Fibroblast of lung (primary cell): ENCODE measurements at regions not wholly inside any gene's neighbourhood (a gene's known extent, or its start where the extent isn't known, plus 50 kb on each side); places are given as distances from the start of the nearest gene placed in this dataset.

Experiments
- DNase-seq, 2 donors: peaks; one replicate each; pipeline versions ENCODE4 v3.0.0 to v3.0.0-alpha.2; 2010; ENCODE audit warnings: low read depth in 2 of 2
- H2AFZ ChIP-seq: 2 replicates; pipeline ENCODE4 v1.5.1; 2012; ENCODE audit warnings: low read length, control low read depth, inconsistent platforms
- H3K27ac ChIP-seq: 2 replicates; pipeline ENCODE4 v1.5.1; 2011; ENCODE audit warnings: low read length, control low read depth; ENCODE audit not compliant: insufficient read depth
- H3K27me3 ChIP-seq: 2 replicates; pipeline ENCODE4 v1.5.1; 2011; ENCODE audit warnings: mild to moderate bottlenecking, low read length; ENCODE audit not compliant: control insufficient read depth, insufficient read depth
- H3K36me3 ChIP-seq: 2 replicates; pipeline ENCODE4 v1.5.1; 2011; ENCODE audit warnings: low read length; ENCODE audit not compliant: control insufficient read depth, insufficient read depth
- H3K4me1 ChIP-seq: 2 replicates; pipeline ENCODE4 v1.5.1; 2011; ENCODE audit warnings: low read length; ENCODE audit not compliant: control insufficient read depth, insufficient read depth; ENCODE audit errors: extremely low read depth
- H3K4me2 ChIP-seq: 2 replicates; pipeline ENCODE4 v1.5.1; 2011; ENCODE audit warnings: low read length, control low read depth; ENCODE audit not compliant: insufficient read depth; ENCODE audit errors: extremely low read depth
- H3K4me3 ChIP-seq, 4 experiments: fragments of 200-600 bp in 1 of 4; sonication (generic) in 1 of 4; replicated peaks in 1 of 4; 2 replicates each; pipeline ENCODE4 v1.5.1; 2011 to 2016; ENCODE audit warnings: low read length in 4 of 4, low read depth in 3 of 4, mild to moderate bottlenecking in 3 of 4, control low read depth in 2 of 4, inconsistent platforms in 1 of 4, mixed read lengths in 1 of 4; ENCODE audit not compliant: insufficient read depth in 1 of 4; ENCODE audit errors: control extremely low read depth in 1 of 4
- H3K79me2 ChIP-seq: 2 replicates; pipeline ENCODE4 v1.5.1; 2012; ENCODE audit warnings: mild to moderate bottlenecking, low read length, inconsistent platforms; ENCODE audit not compliant: control insufficient read depth, insufficient read depth
- H3K9ac ChIP-seq: 2 replicates; pipeline ENCODE4 v1.5.1; 2011; ENCODE audit warnings: mild to moderate bottlenecking, low read length, control low read depth; ENCODE audit not compliant: insufficient read depth
- H3K9me3 ChIP-seq: 2 replicates; pipeline ENCODE4 v1.5.1; 2012; ENCODE audit warnings: low read depth, low read length; ENCODE audit not compliant: control insufficient read depth, insufficient read depth
- H4K20me1 ChIP-seq: 2 replicates; pipeline ENCODE4 v1.5.1; 2011; ENCODE audit warnings: low read length; ENCODE audit not compliant: control insufficient read depth, insufficient read depth; ENCODE audit errors: extremely low read depth
- EZH2 ChIP-seq: IDR thresholded peaks from 2 replicates; pipeline ENCODE4 v1.5.1; 2012; ENCODE audit warnings: low read length, control low read depth, mild to moderate bottlenecking; ENCODE audit errors: missing control alignments
- TF ChIP-seq, protein P1 (sequence below), 2 donors: IDR thresholded peaks in 1 of 2; conservative IDR thresholded peaks in 1 of 2; 1 replicate in 1 of 2; 2 replicates in 1 of 2; pipeline ENCODE4 v1.5.1; 2011 to 2012; ENCODE audit warnings: low read length in 2 of 2, control low read depth in 1 of 2, inconsistent platforms in 1 of 2, low read depth in 1 of 2, mild to moderate bottlenecking in 1 of 2

DNA sequence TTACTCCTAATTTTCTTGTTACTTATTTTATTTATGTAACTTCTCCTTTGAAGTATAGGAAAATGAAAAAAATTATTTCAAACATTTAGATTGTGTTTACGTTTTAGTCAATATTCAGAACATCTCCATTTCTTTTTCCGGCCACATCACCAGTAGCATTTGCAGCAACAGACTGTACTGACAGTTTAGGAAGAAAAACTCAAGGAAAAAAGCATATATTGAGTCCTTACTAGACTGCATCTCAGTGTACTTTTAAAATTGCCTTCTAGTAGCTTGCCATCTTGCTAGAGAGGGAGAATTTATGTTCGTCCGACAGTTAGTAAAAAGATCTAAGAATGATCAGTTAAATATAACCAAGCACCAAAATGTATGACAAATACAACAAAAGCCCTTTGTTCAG lies 625.0 kb upstream of the MIS18BP1 start:
- no peak for DNase-seq
- Histone ChIP-seq H3K27me3 (no peaks in the 10 kb centered on the region), H3K4me1 (no peaks in the 10 kb centered on the region), H3K4me2 (no peak overlapping the region), H3K79me2 (no peaks in the 10 kb centered on the region), H3K4me3 (no peak overlapping the region), H3K9ac (no peak overlapping the region), H3K9me3 (no peaks in the 10 kb centered on the region), H4K20me1 (no peaks in the 10 kb centered on the region), H3K27ac (no peak overlapping the region), H2AFZ (no peak overlapping the region), H3K36me3 (no peaks in the 10 kb centered on the region)
- TF ChIP-seq, protein P1, sequence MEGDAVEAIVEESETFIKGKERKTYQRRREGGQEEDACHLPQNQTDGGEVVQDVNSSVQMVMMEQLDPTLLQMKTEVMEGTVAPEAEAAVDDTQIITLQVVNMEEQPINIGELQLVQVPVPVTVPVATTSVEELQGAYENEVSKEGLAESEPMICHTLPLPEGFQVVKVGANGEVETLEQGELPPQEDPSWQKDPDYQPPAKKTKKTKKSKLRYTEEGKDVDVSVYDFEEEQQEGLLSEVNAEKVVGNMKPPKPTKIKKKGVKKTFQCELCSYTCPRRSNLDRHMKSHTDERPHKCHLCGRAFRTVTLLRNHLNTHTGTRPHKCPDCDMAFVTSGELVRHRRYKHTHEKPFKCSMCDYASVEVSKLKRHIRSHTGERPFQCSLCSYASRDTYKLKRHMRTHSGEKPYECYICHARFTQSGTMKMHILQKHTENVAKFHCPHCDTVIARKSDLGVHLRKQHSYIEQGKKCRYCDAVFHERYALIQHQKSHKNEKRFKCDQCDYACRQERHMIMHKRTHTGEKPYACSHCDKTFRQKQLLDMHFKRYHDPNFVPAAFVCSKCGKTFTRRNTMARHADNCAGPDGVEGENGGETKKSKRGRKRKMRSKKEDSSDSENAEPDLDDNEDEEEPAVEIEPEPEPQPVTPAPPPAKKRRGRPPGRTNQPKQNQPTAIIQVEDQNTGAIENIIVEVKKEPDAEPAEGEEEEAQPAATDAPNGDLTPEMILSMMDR (conservative IDR thresholded peaks at IDR 0.05 in 1 of 2, IDR thresholded peaks at IDR 0.05 in 1 of 2; ENCODE audit: low read depth in 1 of 2, low read length in 2 of 2) = no peak
- no peak for TF ChIP-seq EZH2

DNA sequence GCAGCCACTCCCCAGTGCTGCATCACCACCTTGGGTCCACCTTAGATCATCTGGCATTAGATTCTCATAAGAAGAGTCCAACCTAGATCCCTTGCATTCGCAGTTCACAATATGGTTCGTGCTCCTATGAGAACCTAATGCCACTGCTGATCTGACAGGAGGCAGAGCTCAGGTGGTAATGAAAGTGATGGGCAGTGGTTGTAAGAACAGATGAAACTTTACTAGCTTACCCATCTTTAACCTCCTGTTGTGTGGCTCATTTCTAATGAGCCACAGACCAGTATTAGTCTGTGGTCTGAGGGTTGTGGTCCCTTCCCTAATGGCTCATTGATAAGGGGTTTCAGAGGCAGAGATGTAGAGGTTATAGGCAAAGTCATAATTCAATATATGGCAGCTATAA lies 615.9 kb upstream of the MIS18BP1 start:
- TF ChIP-seq, protein P1 (conservative IDR thresholded peaks at IDR 0.05 in 1 of 2, IDR thresholded peaks at IDR 0.05 in 1 of 2; ENCODE audit: low read depth in 1 of 2, low read length in 2 of 2) = no peak
- TF ChIP-seq EZH2 = no peak
- Histone ChIP-seq H3K9ac (no peak overlapping the region), H3K4me2 (no peak overlapping the region), H4K20me1 (no peaks in the 10 kb centered on the region), H3K9me3 (no peaks in the 10 kb centered on the region), H3K79me2 (no peaks in the 10 kb centered on the region), H2AFZ (no peak overlapping the region), H3K27me3 (no peaks in the 10 kb centered on the region), H3K27ac (no peak overlapping the region), H3K4me1 (no peaks in the 10 kb centered on the region), H3K4me3 (no peak overlapping the region), H3K36me3 (no peaks in the 10 kb centered on the region)
- DNase-seq = no peak

DNA sequence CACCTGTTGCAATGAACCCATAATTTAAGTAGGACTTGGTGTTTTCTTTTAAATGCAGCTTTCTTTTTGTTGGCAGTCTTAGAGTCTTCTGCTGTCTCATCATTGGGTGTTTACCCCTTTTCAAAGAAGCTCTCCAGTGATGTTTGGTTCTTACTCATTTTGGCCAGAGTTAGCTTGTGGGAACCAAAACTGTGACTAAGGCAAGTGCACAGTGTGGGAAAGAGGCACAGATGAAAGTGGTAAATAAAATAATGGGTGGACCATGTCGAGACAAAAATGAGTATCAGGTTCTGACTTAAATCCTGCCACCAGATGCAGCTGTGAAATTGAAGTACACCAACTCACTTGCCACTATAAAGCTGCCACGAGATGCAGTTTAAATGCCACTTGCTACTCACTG lies 615.4 kb upstream of the MIS18BP1 start:
- no peak for DNase-seq
- Histone ChIP-seq H3K27ac (no peak overlapping the region), H3K4me3 (no peak overlapping the region), H4K20me1 (no peaks in the 10 kb centered on the region), H3K79me2 (no peaks in the 10 kb centered on the region), H3K4me1 (no peaks in the 10 kb centered on the region), H3K9ac (no peak overlapping the region), H3K27me3 (no peaks in the 10 kb centered on the region), H3K36me3 (no peaks in the 10 kb centered on the region), H2AFZ (no peak overlapping the region), H3K9me3 (no peaks in the 10 kb centered on the region), H3K4me2 (no peak overlapping the region)
- TF ChIP-seq EZH2 = no peak
- TF ChIP-seq, protein P1 (conservative IDR thresholded peaks at IDR 0.05 in 1 of 2, IDR thresholded peaks at IDR 0.05 in 1 of 2; ENCODE audit: low read depth in 1 of 2, low read length in 2 of 2) = no peak
